ENCODE measurements at regions not wholly inside any gene's neighbourhood (a gene's known extent, or its start where the extent isn't known, plus 50 kb on each side); places are given as distances from the start of the nearest gene placed in this dataset.

GRCh38 chr11:109298865-109299264 is 123.1 kb upstream of the C11orf87 start:
- TF ChIP-seq CTCF (IDR thresholded peaks at IDR 0.05; ENCODE audit: low read depth, low read length, missing control alignments), result no peak
- DNase-seq (ENCODE audit: extremely low read depth, low read depth), result peak; percentile 30
- H3K4me3 ChIP-seq (replicated peaks; ENCODE audit: low read depth, low read length), result no peak overlapping the region

GRCh38 chr11:109300211-109300610 is 121.8 kb upstream of the C11orf87 start:
- TF ChIP-seq CTCF (IDR thresholded peaks at IDR 0.05; ENCODE audit: low read depth, low read length, missing control alignments), result no peak
- no peak overlapping the region for H3K4me3 ChIP-seq (replicated peaks; ENCODE audit: low read depth, low read length)
- DNase-seq (ENCODE audit: extremely low read depth, low read depth), result no peak

- no peak overlapping the region for H3K4me3 ChIP-seq (replicated peaks; ENCODE audit: low read depth, low read length)
- DNase-seq (ENCODE audit: extremely low read depth, low read depth), result no peak
- TF ChIP-seq CTCF (IDR thresholded peaks at IDR 0.05; ENCODE audit: low read depth, low read length, missing control alignments), result no peak
Measured at GRCh38 chr11:109302591-109303334, 119.2 kb upstream of the C11orf87 start.

DNA sequence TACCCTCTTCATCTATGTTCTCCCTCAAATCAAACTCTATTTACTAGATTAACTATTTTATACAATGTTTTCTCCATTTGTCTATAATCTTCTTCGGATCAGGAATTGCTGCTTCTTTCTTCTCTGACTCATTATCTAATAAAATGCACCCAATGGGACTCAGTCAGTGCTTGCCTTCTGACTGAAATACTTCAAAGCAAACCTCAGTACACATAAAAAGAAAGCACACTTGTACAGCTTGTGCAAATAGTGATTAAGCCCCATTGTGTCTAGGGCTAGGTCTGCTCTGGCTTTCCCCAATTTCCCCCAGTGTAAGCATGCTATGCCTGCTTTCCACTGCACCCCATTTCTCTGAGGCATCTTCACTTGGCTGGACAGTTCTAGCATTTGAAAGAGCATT is 118.6 kb upstream of the C11orf87 start:
- H3K4me3 ChIP-seq (replicated peaks; ENCODE audit: low read depth, low read length), result no peak overlapping the region
- DNase-seq (ENCODE audit: extremely low read depth, low read depth), result no peak
- TF ChIP-seq CTCF (IDR thresholded peaks at IDR 0.05; ENCODE audit: low read depth, low read length, missing control alignments), result no peak

DNA sequence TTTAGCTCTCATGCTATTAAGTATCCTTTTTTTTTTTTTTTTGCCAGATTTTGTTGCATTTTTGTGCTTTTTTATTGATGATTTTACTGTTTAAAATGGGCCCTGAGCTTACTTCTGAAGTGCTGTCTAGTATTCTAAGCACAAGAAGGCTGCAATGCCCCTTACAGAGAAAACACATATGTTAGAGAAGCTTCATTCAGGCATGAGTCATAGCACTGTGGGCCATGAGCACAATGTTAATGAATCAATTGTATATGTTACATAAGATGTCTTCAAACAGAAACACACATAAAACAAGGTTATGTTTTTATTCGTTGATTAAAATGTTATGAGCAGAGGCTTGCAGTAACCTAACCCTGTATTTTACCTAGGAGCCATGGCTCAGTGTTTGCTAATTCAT is 117.8 kb upstream of the C11orf87 start:
- no peak for DNase-seq (ENCODE audit: extremely low read depth, low read depth)
- no peak for TF ChIP-seq CTCF (IDR thresholded peaks at IDR 0.05; ENCODE audit: low read depth, low read length, missing control alignments)
- H3K4me3 ChIP-seq (replicated peaks; ENCODE audit: low read depth, low read length), result no peak overlapping the region

GRCh38 chr11:109305009-109305408 is 117.0 kb upstream of the C11orf87 start:
- no peak overlapping the region for H3K4me3 ChIP-seq (replicated peaks; ENCODE audit: low read depth, low read length)
- DNase-seq (ENCODE audit: extremely low read depth, low read depth), result no peak
- TF ChIP-seq CTCF (IDR thresholded peaks at IDR 0.05; ENCODE audit: low read depth, low read length, missing control alignments), result no peak

DNA sequence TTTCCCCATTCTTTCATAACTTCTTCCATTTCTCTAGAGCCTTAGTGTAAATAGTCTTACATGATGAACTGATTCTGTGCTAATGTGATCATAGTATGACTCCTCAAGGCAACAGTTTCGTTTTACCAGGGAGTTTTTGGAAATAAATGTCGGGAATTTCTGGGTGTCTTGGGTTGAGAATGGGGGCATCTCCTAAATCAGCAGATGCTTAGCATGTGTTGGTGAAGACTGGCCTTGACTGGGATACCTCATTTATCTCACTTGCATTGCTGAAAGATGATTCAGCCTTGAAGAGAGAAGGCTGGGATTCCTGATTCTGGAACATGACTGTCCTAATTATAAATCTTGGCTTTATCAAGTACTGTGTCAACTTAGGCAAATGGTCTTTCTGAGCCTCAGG is 115.7 kb upstream of the C11orf87 start:
- H3K4me3 ChIP-seq (replicated peaks; ENCODE audit: low read depth, low read length), result no peak overlapping the region
- TF ChIP-seq CTCF (IDR thresholded peaks at IDR 0.05; ENCODE audit: low read depth, low read length, missing control alignments), result no peak
- DNase-seq (ENCODE audit: extremely low read depth, low read depth), result no peak
